GM19397 (cell line): ENCODE measurements at regions not wholly inside any gene's neighbourhood (a gene's known extent, or its start where the extent isn't known, plus 50 kb on each side); places are given as distances from the start of the nearest gene placed in this dataset.
"Not testable (repeated sequence)": the region's sequence is repeated elsewhere in the genome, so short reads cannot be mapped to it uniquely, and the experiment has no call there.

Source experiments
- ATAC-seq: cut with Tn5 transposase; IDR thresholded peaks from one replicate; pipeline ENCODE4 v1.9.1; 2021; ENCODE audit warnings: mild to moderate bottlenecking, moderate library complexity; ENCODE audit not compliant: unreplicated experiment

DNA sequence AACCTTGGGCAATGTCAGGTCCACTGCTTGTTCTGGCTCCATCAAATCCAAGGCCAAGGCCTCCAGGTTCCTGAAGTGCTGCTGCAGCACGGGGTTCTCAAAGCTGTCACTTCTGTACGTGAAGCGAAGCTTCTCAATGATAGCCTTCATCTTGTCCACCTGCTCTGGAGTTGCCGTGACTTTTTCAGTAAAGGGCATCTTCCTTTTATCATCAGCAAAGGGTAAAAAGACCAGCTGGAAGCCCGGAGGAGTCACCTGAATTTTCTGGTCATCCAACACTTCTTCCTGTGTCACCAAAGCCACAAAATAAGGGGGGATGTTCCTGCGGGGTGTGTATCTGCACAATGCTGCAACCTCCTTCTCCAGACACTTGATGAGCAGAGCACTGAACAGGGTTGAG is 131.7 kb upstream of the MAMLD1 start:
- ATAC-seq: not testable (repeated sequence)

- not testable (repeated sequence) for ATAC-seq
Measured at GRCh38 chrX:150232222-150232621, 130.9 kb upstream of the MAMLD1 start.

- ATAC-seq: no peak
Measured at GRCh38 chrX:150234126-150234525, 129.0 kb upstream of the MAMLD1 start.

GRCh38 chrX:150236327-150236726 is 126.8 kb upstream of the MAMLD1 start:
- no peak for ATAC-seq

DNA sequence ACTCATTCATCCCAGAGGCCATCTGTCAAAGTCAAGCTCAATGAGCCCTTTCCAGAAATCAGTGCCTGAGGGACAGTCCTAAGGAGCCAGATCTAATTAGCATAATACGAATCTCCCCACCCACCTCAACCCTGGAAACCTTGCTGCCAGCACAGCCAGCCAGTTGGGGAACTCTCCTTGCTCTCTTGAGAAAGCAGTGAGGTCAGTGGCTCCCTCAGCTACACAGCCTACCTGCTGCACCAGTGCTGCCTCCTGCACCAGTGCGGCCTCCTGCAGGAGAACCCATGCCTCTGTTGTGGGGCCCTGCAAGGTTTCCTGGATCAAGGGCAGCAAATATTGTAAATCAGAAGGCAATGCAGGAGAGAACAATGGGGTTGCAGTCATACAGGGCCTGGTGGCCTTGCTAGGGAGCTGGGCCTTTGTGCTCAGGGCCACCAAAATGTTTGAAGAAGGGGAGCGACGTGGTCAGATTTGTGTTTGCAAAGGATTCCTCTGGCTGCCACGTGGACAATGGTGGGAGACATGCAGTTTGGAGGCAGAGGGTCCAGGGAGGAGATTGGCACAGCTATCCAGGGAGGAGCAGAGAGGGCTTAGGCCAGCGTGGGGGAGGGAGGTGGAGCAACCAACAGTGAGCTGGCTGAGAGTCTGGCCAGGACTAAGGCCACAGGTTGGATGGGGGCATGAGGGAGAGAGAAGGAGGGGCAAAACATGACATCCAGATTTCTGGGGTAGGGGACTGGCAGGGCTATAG is 124.3 kb upstream of the MAMLD1 start:
- ATAC-seq: no peak

GRCh38 chrX:150239946-150240642 is 123.0 kb upstream of the MAMLD1 start:
- ATAC-seq: no peak

- no peak for ATAC-seq
Measured at GRCh38 chrX:150240643-150240970, 122.5 kb upstream of the MAMLD1 start.

- ATAC-seq: no peak
Measured at GRCh38 chrX:150253959-150254620, 109.0 kb upstream of the MAMLD1 start.

DNA sequence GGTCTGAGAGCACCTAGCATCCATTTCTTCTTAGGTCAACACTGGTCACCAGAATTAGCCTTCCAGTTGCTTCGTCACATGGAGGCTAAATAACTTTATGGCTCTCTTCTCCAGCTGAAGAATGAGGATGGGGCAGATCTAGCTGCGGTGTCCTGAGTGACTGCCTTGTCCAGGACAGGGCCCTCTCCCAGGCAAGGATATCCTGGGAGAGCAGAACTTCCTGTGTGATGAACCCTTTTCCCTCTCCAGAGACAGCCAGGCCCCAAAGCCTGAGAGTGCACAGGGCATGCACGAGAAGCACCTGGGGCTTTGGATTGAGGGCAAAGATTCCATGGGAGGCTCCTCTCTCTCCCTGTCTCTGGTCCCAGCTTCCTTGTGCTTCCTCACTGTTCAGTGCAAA is 108.2 kb upstream of the MAMLD1 start:
- no peak for ATAC-seq

DNA sequence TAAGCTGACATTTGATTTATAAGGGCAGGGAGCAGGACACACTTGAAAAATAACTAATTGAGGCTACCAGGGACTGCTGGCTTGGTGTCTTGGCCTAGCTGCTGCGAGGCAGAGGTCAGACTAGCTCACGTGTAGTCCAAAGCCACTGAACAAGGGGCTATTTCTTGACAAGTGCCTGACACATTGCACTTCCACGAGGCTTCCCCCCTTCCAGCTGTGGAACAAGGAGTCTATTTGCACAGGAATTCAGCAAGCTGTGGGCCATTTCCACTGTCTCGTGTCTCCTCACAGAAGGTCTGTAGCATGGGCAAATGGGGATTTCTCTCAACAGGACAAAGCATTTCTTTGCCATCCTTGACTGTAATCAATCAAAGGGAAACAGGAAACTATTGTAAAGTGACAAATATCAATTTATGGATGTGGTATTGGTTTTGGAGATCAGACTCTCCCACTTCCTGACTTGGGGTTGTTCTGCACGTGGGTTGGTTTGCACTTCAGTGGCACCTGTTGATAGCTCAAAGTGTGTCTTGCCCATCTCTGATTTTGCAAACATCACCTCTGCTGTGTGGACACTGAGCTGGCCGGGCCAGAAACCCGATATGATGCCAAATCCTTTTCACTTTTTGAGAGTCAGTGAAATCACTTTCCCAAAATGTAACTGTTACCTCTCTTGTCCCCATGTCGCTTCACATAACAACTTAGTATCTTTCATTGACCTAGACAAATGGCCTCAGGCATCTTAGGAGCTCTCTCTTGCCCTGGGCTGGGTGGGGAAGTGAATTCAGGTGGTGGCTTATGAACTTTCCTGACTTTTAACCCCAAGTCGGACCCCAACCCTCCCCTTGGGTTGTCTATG is 107.4 kb upstream of the MAMLD1 start:
- ATAC-seq: no peak

GRCh38 chrX:150256297-150256650 is 106.8 kb upstream of the MAMLD1 start:
- ATAC-seq: no peak

- no peak for ATAC-seq
Measured at GRCh38 chrX:150257353-150258175, 105.6 kb upstream of the MAMLD1 start.

DNA sequence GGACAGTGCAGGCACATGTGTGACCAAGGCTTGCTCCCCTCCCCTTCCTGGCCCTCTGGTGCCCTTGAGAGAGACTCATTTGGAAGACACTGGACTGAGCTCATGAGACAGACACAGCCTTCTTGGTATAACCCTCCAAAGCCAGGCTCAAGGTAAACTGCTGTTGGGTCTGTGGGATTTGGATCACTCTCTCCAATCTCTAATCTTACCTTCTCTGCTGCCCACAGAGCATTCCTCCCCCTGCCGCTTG is 105.0 kb upstream of the MAMLD1 start:
- no peak for ATAC-seq

- no peak for ATAC-seq
Measured at GRCh38 chrX:150258463-150259430, 104.4 kb upstream of the MAMLD1 start.

GRCh38 chrX:150262456-150262855 is 100.7 kb upstream of the MAMLD1 start:
- ATAC-seq: no peak

GRCh38 chrX:150268839-150269355 is 94.2 kb upstream of the MAMLD1 start:
- no peak for ATAC-seq

DNA sequence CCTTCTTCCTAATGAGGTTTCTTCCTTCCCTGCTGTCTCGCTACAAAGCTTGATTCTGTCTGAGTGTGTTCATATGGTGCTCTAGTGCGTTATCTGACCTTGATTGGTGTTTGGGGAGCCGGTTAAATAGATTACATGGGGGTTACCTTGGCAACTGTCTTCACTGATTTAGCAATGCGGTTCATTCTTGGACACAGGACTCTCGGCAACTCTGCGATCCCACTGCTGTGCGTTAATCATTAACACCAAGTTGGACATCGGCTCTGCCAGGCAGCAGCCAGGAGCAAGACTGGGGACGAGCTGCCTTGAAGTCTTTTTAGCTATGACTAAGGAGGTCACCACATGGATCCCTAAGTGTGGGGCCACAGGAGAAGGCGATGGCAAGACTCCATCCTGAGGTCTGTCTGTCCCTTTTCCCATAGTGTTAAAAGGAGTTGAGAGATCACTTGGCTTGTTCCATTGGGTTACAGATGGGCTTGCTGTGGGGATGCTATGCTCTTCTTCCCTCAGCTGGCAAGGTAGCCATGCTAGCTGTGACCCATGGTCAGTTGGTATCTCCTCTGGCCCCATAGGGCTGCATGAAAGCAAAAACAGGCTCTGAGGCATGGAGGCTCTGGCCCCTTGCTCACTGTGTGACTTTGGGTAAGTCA is 93.4 kb upstream of the MAMLD1 start:
- ATAC-seq: no peak

GRCh38 chrX:150270622-150271021 is 92.5 kb upstream of the MAMLD1 start:
- no peak for ATAC-seq
